ENCODE measurements at regions not wholly inside any gene's neighbourhood (a gene's known extent, or its start where the extent isn't known, plus 50 kb on each side); places are given as distances from the start of the nearest gene placed in this dataset.

- Histone ChIP-seq H3K4me1 (ENCODE audit: insufficient read depth, low read length, severe bottlenecking) (no peaks in the 10 kb centered on the region), H3K4me3 (ENCODE audit: low read depth, low read length, poor library complexity, severe bottlenecking) (no peak overlapping the region), H3K27ac (ENCODE audit: low read depth, low read length, poor library complexity, severe bottlenecking) (no peak overlapping the region), H3K9me2 (ENCODE audit: low read depth, low read length) (no peaks in the 10 kb centered on the region), H3K9me3 (ENCODE audit: low read length) (no peaks in the 10 kb centered on the region), H3K9ac (ENCODE audit: low read length) (no peak overlapping the region), H3K4me2 (ENCODE audit: low read length) (no peak overlapping the region), H3K27me3 (ENCODE audit: insufficient read depth, low read length) (no peaks in the 10 kb centered on the region; the same call in 1 of the 2 replicates), H2AFZ (ENCODE audit: low read length) (no peak overlapping the region), H3K36me3 (ENCODE audit: insufficient read depth, low read length) (no peaks in the 10 kb centered on the region), H3K79me2 (ENCODE audit: insufficient read depth, low read length) (no peaks in the 10 kb centered on the region), H4K20me1 (ENCODE audit: insufficient read depth, low read length) (no peaks in the 10 kb centered on the region), H3F3A (ENCODE audit: insufficient read depth, low read length) (no peaks in the 10 kb centered on the region)
- TF ChIP-seq EZH2 (IDR thresholded peaks at IDR 0.05; ENCODE audit: borderline replicate concordance, low read length) (no peak), CTCF (IDR thresholded peaks at IDR 0.05; ENCODE audit: low read length) (no peak)
These were observed 505.5 kb upstream of the ZMIZ1 start for GRCh38 chr10:78563314-78563713.

GRCh38 chr10:78565841-78566240, 502.9 kb upstream of the ZMIZ1 start:
- H3K4me3 ChIP-seq (ENCODE audit: low read depth, low read length, poor library complexity, severe bottlenecking): no peak overlapping the region
- no peaks in the 10 kb centered on the region for H3K4me1 ChIP-seq (ENCODE audit: insufficient read depth, low read length, severe bottlenecking)
- no peak overlapping the region for H2AFZ ChIP-seq (ENCODE audit: low read length)
- no peaks in the 10 kb centered on the region for H3K9me3 ChIP-seq (ENCODE audit: low read length)
- H3K36me3 ChIP-seq (ENCODE audit: insufficient read depth, low read length): no peaks in the 10 kb centered on the region
- no peak overlapping the region for H3K9ac ChIP-seq (ENCODE audit: low read length)
- H3K9me2 ChIP-seq (ENCODE audit: low read depth, low read length): no peaks in the 10 kb centered on the region
- H3K27ac ChIP-seq (ENCODE audit: low read depth, low read length, poor library complexity, severe bottlenecking): no peak overlapping the region
- no peaks in the 10 kb centered on the region for H3K79me2 ChIP-seq (ENCODE audit: insufficient read depth, low read length)
- H4K20me1 ChIP-seq (ENCODE audit: insufficient read depth, low read length): no peaks in the 10 kb centered on the region
- no peak overlapping the region for H3K4me2 ChIP-seq (ENCODE audit: low read length)
- H3F3A ChIP-seq (ENCODE audit: insufficient read depth, low read length): no peaks in the 10 kb centered on the region
- TF ChIP-seq EZH2 (IDR thresholded peaks at IDR 0.05; ENCODE audit: borderline replicate concordance, low read length): no peak
- TF ChIP-seq CTCF (IDR thresholded peaks at IDR 0.05; ENCODE audit: low read length): no peak
- no peaks in the 10 kb centered on the region; the same call in 1 of the 2 replicates for H3K27me3 ChIP-seq (ENCODE audit: insufficient read depth, low read length)

GRCh38 chr10:78566284-78567111, 502.3 kb upstream of the ZMIZ1 start:
- no peak overlapping the region for H2AFZ ChIP-seq (ENCODE audit: low read length)
- H3K4me1 ChIP-seq (ENCODE audit: insufficient read depth, low read length, severe bottlenecking): no peaks in the 10 kb centered on the region
- no peak overlapping the region for H3K4me2 ChIP-seq (ENCODE audit: low read length)
- no peaks in the 10 kb centered on the region for H3K9me3 ChIP-seq (ENCODE audit: low read length)
- no peaks in the 10 kb centered on the region for H4K20me1 ChIP-seq (ENCODE audit: insufficient read depth, low read length)
- H3F3A ChIP-seq (ENCODE audit: insufficient read depth, low read length): no peaks in the 10 kb centered on the region
- H3K27ac ChIP-seq (ENCODE audit: low read depth, low read length, poor library complexity, severe bottlenecking): no peak overlapping the region
- no peak for TF ChIP-seq CTCF (IDR thresholded peaks at IDR 0.05; ENCODE audit: low read length)
- TF ChIP-seq EZH2 (IDR thresholded peaks at IDR 0.05; ENCODE audit: borderline replicate concordance, low read length): no peak
- no peak overlapping the region for H3K9ac ChIP-seq (ENCODE audit: low read length)
- H3K36me3 ChIP-seq (ENCODE audit: insufficient read depth, low read length): no peaks in the 10 kb centered on the region
- H3K4me3 ChIP-seq (ENCODE audit: low read depth, low read length, poor library complexity, severe bottlenecking): no peak overlapping the region
- no peaks in the 10 kb centered on the region; the same call in 1 of the 2 replicates for H3K27me3 ChIP-seq (ENCODE audit: insufficient read depth, low read length)
- no peaks in the 10 kb centered on the region for H3K79me2 ChIP-seq (ENCODE audit: insufficient read depth, low read length)
- H3K9me2 ChIP-seq (ENCODE audit: low read depth, low read length): no peaks in the 10 kb centered on the region
